ENCODE measurements at regions not wholly inside any gene's neighbourhood (a gene's known extent, or its start where the extent isn't known, plus 50 kb on each side); places are given as distances from the start of the nearest gene placed in this dataset.

- H3K9me3 ChIP-seq: no peaks in the 10 kb centered on the region
- no peak for ATAC-seq
- no peaks in the 10 kb centered on the region for H3K36me3 ChIP-seq
- TF ChIP-seq CTCF (IDR thresholded peaks at IDR 0.05) (no peak), POLR2A (IDR thresholded peaks at IDR 0.05) (no peak)
- no peak overlapping the region for H3K4me3 ChIP-seq
- WGBS, 4 donors: 46 to 62% (median 53%) methylated on average over 3 of the region's 3 CpGs
- intact Hi-C loops (cut with DNase I): no loop called here
- H3K27ac ChIP-seq: no peak overlapping the region
- no peak for DNase-seq
- no peaks in the 10 kb centered on the region for H3K4me1 ChIP-seq
- peaks cover 0 to 10% (median 0%) of the 10 kb centered on the region in 9 donors for H3K27me3 ChIP-seq
Observed at GRCh38 chr3:160069986-160070385, 81.4 kb downstream of the IL12A start.

GRCh38 chr3:160076519-160076918 is 87.9 kb downstream of the IL12A start:
- peaks cover 0 to under 1% (median 0%) of the 10 kb centered on the region in 9 donors for H3K27me3 ChIP-seq
- WGBS, 4 donors: 88 to 94% (median 94%) methylated on average over 3 of the region's 3 CpGs

GRCh38 chr3:160078533-160078932 is 89.9 kb downstream of the IL12A start:
- intact Hi-C loops (cut with DNase I): no loop called here
- Histone ChIP-seq H3K27me3 (no peaks in the 10 kb centered on the region), H3K4me1 (no peaks in the 10 kb centered on the region), H3K4me3 (no peak overlapping the region), H3K9me3 (no peaks in the 10 kb centered on the region), H3K36me3 (no peaks in the 10 kb centered on the region), H3K27ac (no peak overlapping the region)
- no peak for DNase-seq
- WGBS, 4 donors: 88 to 92% (median 91%) methylated on average over 3 of the region's 3 CpGs
- TF ChIP-seq CTCF (IDR thresholded peaks at IDR 0.05): no peak
- no peak for TF ChIP-seq POLR2A (IDR thresholded peaks at IDR 0.05)
- no peak for ATAC-seq

More at GRCh38 chr3:160076519-160076918, 87.9 kb downstream of the IL12A start:
- intact Hi-C loops (cut with DNase I): no loop called here
- H3K36me3 ChIP-seq: no peaks in the 10 kb centered on the region
- DNase-seq (no peak), ATAC-seq (no peak)
- no peaks in the 10 kb centered on the region for H3K9me3 ChIP-seq
- no peak overlapping the region for H3K4me3 ChIP-seq
- TF ChIP-seq CTCF (IDR thresholded peaks at IDR 0.05): no peak
- TF ChIP-seq POLR2A (IDR thresholded peaks at IDR 0.05): no peak
- H3K4me1 ChIP-seq: no peaks in the 10 kb centered on the region
- H3K27ac ChIP-seq: no peak overlapping the region

- 87 to 97% (median 95%) methylated on average over 2 of the region's 2 CpGs for WGBS, 4 donors
- ATAC-seq (no peak), DNase-seq (no peak)
- Histone ChIP-seq H3K4me1 (no peaks in the 10 kb centered on the region), H3K9me3 (no peaks in the 10 kb centered on the region), H3K27ac (no peak overlapping the region), H3K27me3 (no peaks in the 10 kb centered on the region), H3K4me3 (no peak overlapping the region), H3K36me3 (no peaks in the 10 kb centered on the region)
- intact Hi-C loops (cut with DNase I): no loop called here
- no peak for TF ChIP-seq POLR2A (IDR thresholded peaks at IDR 0.05)
- TF ChIP-seq CTCF (IDR thresholded peaks at IDR 0.05): no peak
Observed at GRCh38 chr3:160081958-160082533, 93.4 kb downstream of the IL12A start.
